ENCODE measurements at regions not wholly inside any gene's neighbourhood (a gene's known extent, or its start where the extent isn't known, plus 50 kb on each side); places are given as distances from the start of the nearest gene placed in this dataset.
"Not testable (repeated sequence)": the region's sequence is repeated elsewhere in the genome, so short reads cannot be mapped to it uniquely, and the experiment has no call there.

DNA sequence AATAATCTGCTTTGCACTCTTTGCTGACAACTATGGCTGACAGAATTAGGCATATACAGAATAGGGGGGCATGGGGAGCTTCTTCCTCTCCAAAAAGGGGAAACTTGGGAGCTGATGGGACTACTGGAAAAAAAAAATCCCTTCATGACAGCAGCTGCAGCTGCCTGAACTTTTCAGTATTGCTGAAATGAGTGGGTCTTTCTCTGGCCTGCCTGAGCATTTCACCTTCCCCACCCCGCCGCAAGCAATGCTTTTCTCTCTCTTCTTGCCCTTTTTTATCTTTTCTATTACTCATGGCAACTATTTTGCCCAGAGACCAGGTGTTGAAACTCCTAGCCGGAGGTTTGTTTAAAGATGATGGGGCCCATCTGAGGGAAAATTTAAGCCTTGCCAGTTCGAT lies 244.9 kb downstream of the SEMA3D start:
- Histone ChIP-seq H3K9ac (ENCODE audit: low read depth, low read length) (no peak overlapping the region), H3K36me3 (ENCODE audit: insufficient read depth, low read depth, low read length) (no peaks in the 10 kb centered on the region), H3K27me3 (ENCODE audit: insufficient read depth, low read length) (no peaks in the 10 kb centered on the region), H3K4me1 (ENCODE audit: insufficient read depth, low read length) (no peaks in the 10 kb centered on the region), H3K9me3 (ENCODE audit: insufficient read depth, low read depth, low read length) (no peaks in the 10 kb centered on the region), H3K4me3 (ENCODE audit: low read length) (no peak overlapping the region), H3K27ac (ENCODE audit: low read length) (no peak overlapping the region)

DNA sequence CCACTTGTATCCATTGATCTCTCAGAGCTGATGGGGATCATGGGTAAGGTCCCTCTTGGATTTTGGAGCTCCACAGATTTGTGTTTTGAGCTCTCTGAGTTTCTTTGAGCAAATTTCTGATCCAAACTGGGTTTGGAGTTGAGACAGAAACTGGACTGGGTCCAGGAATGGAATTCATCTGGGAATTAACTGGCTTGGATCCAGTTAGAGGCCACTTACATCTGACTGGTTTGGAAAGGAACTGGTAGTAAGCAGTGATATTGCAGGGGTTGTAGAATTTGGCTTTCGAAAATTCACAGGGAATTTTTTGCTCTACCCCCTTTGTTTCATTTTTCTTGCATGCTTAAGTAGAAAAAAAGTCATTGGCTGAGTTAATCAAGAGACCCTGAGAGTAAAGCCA lies 245.6 kb downstream of the SEMA3D start:
- no peak overlapping the region for H3K27ac ChIP-seq (ENCODE audit: low read length)
- H3K36me3 ChIP-seq (ENCODE audit: insufficient read depth, low read depth, low read length) = no peaks in the 10 kb centered on the region
- H3K27me3 ChIP-seq (ENCODE audit: insufficient read depth, low read length) = no peaks in the 10 kb centered on the region
- H3K9me3 ChIP-seq (ENCODE audit: insufficient read depth, low read depth, low read length) = no peaks in the 10 kb centered on the region
- no peaks in the 10 kb centered on the region for H3K4me1 ChIP-seq (ENCODE audit: insufficient read depth, low read length)
- H3K4me3 ChIP-seq (ENCODE audit: low read length) = no peak overlapping the region
- H3K9ac ChIP-seq (ENCODE audit: low read depth, low read length) = no peak overlapping the region

DNA sequence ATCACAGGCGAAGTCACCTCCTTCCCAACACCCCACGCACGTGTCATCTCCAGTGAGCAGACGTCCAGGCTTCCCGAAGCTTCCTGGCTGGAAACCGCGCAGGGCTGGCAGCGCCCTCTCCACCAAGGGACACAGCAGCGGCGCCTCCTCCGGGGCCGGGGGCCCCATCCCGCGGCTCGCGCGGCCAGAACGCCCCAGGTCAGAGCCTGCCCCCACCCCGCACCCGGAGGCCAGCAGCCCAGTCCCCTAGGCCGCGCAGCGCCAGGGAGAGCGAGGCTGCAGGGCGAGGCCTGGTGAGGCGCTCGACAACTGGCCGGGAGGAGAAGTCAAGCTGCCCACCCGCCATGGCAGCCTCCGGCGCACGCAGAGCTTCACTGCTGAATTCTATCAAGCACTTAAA lies 247.0 kb downstream of the SEMA3D start:
- Histone ChIP-seq H3K4me1 (ENCODE audit: insufficient read depth, low read length) (no peaks in the 10 kb centered on the region), H3K36me3 (ENCODE audit: insufficient read depth, low read depth, low read length) (no peaks in the 10 kb centered on the region), H3K4me3 (ENCODE audit: low read length) (no peak overlapping the region), H3K27me3 (ENCODE audit: insufficient read depth, low read length) (no peaks in the 10 kb centered on the region), H3K9me3 (ENCODE audit: insufficient read depth, low read depth, low read length) (no peaks in the 10 kb centered on the region), H3K27ac (ENCODE audit: low read length) (no peak overlapping the region), H3K9ac (ENCODE audit: low read depth, low read length) (no peak overlapping the region)

DNA sequence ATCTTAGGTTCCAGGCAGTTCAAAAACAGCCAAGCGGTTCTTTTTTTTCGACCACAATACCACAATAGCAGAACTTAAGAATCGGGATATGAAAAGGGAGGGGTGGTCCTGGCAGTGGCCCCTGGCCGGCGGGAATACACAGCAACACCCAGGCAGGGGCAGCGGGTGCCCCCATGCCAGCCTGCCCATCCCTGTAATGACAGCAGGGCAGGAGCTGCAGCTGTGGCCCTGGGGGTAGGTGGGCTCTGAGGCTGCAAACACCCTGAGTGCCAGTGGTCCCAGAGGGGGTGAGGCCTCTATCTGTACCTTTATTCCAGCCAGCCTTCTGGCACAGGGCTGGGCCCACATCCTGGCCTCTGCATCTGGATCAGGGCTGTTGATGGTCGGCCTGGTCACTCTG lies 247.4 kb downstream of the SEMA3D start:
- no peak overlapping the region for H3K9ac ChIP-seq (ENCODE audit: low read depth, low read length)
- no peak overlapping the region for H3K27ac ChIP-seq (ENCODE audit: low read length)

DNA sequence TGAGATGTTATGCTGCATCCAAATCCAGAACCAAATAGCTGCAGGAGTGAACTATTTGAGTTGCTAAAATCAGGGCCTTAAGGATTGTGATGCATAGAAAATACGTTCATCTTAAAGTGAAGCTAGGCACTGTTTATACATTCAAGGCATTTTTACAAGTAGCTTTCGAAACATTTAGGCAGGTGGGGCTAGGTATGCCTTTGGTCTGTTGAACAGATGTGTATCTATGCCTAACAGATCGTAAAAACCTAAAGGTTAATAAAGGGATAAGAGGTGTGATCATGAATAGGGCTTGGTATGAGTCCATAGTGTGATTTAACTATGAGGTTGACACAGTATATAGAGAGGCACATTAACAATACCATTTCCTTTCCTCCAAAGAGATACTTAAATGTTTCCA lies 262.5 kb downstream of the SEMA3D start:
- Histone ChIP-seq H3K9me3 (ENCODE audit: insufficient read depth, low read depth, low read length) (no peaks in the 10 kb centered on the region), H3K4me3 (ENCODE audit: low read length) (no peak overlapping the region), H3K9ac (ENCODE audit: low read depth, low read length) (no peak overlapping the region), H3K27ac (ENCODE audit: low read length) (no peak overlapping the region), H3K4me1 (ENCODE audit: insufficient read depth, low read length) (no peaks in the 10 kb centered on the region), H3K27me3 (ENCODE audit: insufficient read depth, low read length) (no peaks in the 10 kb centered on the region), H3K36me3 (ENCODE audit: insufficient read depth, low read depth, low read length) (no peaks in the 10 kb centered on the region)

More for the DNA sequence above, 247.4 kb downstream of the SEMA3D start:
- H3K36me3 ChIP-seq (ENCODE audit: insufficient read depth, low read depth, low read length) = no peaks in the 10 kb centered on the region
- H3K27me3 ChIP-seq (ENCODE audit: insufficient read depth, low read length) = no peaks in the 10 kb centered on the region
- no peaks in the 10 kb centered on the region for H3K4me1 ChIP-seq (ENCODE audit: insufficient read depth, low read length)
- no peaks in the 10 kb centered on the region for H3K9me3 ChIP-seq (ENCODE audit: insufficient read depth, low read depth, low read length)
- H3K4me3 ChIP-seq (ENCODE audit: low read length) = no peak overlapping the region

DNA sequence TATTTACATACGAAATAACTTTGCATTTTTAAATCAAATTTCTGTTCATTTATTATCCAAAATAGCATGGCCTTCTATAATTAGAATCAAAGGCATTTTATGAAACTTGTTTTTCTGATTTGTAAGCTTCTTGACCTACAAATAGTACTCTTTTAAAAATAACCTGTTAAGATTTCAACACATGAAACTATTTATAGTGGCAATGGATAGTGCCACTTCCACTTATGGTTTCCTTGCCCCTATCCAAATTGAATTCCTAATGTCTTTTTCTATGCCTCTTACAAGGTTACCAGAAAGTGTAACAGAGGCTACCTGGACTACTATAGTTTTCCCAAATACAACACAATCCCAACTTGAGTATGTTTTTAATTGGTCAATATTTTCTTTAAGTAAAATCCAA lies 263.5 kb downstream of the SEMA3D start:
- no peaks in the 10 kb centered on the region for H3K4me1 ChIP-seq (ENCODE audit: insufficient read depth, low read length)
- no peak overlapping the region for H3K27ac ChIP-seq (ENCODE audit: low read length)
- H3K27me3 ChIP-seq (ENCODE audit: insufficient read depth, low read length) = no peaks in the 10 kb centered on the region
- no peaks in the 10 kb centered on the region for H3K36me3 ChIP-seq (ENCODE audit: insufficient read depth, low read depth, low read length)
- H3K9me3 ChIP-seq (ENCODE audit: insufficient read depth, low read depth, low read length) = no peaks in the 10 kb centered on the region
- H3K9ac ChIP-seq (ENCODE audit: low read depth, low read length) = no peak overlapping the region
- no peak overlapping the region for H3K4me3 ChIP-seq (ENCODE audit: low read length)

DNA sequence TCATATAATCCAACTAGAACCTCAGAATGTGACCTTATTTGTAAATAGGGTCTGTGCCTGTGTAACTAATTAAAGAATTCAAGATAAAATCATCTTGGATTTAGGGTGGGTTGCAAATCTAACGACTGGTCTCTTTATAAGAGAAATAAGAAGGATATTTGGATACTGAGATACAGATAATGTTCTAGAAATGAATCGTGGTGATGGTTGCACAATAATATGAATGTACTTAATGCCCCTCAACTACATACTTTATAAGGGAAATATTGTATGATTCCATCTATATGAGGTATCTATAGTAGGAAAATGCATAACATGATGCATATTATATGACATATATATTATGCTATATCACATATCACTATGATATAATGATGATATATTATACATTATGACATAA lies 265.7 kb downstream of the SEMA3D start:
- no peak overlapping the region for H3K27ac ChIP-seq (ENCODE audit: low read length)
- no peaks in the 10 kb centered on the region for H3K27me3 ChIP-seq (ENCODE audit: insufficient read depth, low read length)
- no peaks in the 10 kb centered on the region for H3K36me3 ChIP-seq (ENCODE audit: insufficient read depth, low read depth, low read length)
- peaks cover under 1% of the 10 kb centered on the region; the same call in 1 of the 2 replicates for H3K4me1 ChIP-seq (ENCODE audit: insufficient read depth, low read length)
- no peaks in the 10 kb centered on the region for H3K9me3 ChIP-seq (ENCODE audit: insufficient read depth, low read depth, low read length)
- H3K9ac ChIP-seq (ENCODE audit: low read depth, low read length) = no peak overlapping the region
- H3K4me3 ChIP-seq (ENCODE audit: low read length) = no peak overlapping the region

DNA sequence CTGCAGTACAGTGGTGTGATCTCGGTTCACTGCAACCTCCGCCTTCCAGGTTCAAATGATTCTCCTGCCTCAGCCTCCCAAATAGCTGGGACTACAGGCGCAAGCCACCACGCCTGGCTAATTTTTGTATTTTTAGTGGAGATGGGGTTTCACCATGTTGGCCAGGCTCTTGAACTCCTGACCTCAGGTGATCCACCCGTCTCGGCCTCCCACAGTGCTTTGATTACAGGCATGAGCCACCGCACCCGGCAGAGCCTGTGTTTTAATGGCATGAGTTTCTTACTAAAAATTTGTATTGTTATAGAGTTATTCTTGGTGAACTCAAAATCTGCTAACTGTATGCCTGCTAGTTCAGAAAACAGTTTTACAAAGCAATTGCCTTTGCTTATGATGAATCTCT lies 269.9 kb downstream of the SEMA3D start:
- peaks cover 25% of the 10 kb centered on the region; the same call in 1 of the 2 replicates for H3K4me1 ChIP-seq (ENCODE audit: insufficient read depth, low read length)
- H3K27me3 ChIP-seq (ENCODE audit: insufficient read depth, low read length); H3K9me3 ChIP-seq (ENCODE audit: insufficient read depth, low read depth, low read length); H3K9ac ChIP-seq (ENCODE audit: low read depth, low read length); H3K4me3 ChIP-seq (ENCODE audit: low read length); H3K36me3 ChIP-seq (ENCODE audit: insufficient read depth, low read depth, low read length); H3K27ac ChIP-seq (ENCODE audit: low read length): not testable (repeated sequence)

DNA sequence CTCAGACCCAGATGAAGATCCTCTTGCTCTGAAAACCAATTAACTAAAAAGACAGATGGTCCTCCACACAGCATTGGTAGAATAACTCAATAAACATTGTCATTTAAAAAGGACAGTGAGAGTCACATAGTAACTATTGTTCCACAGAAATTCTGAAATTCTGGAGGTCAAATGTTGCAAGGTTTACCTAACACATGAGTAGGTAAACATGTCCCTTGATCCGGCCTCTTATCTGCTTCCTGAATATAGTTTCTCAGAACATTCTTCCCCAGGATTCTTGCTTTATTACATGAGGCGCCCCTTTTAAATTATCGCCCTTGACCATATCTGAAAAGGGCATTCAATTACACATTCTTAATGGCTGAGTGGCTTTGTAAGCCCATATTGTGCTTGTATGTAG lies 270.7 kb downstream of the SEMA3D start:
- Histone ChIP-seq H3K27ac (ENCODE audit: low read length) (no peak overlapping the region), H3K9ac (ENCODE audit: low read depth, low read length) (no peak overlapping the region), H3K4me3 (ENCODE audit: low read length) (no peak overlapping the region), H3K27me3 (ENCODE audit: insufficient read depth, low read length) (no peaks in the 10 kb centered on the region), H3K36me3 (ENCODE audit: insufficient read depth, low read depth, low read length) (no peaks in the 10 kb centered on the region), H3K4me1 (ENCODE audit: insufficient read depth, low read length) (peaks cover 31% of the 10 kb centered on the region; the same call in 1 of the 2 replicates), H3K9me3 (ENCODE audit: insufficient read depth, low read depth, low read length) (no peaks in the 10 kb centered on the region)

DNA sequence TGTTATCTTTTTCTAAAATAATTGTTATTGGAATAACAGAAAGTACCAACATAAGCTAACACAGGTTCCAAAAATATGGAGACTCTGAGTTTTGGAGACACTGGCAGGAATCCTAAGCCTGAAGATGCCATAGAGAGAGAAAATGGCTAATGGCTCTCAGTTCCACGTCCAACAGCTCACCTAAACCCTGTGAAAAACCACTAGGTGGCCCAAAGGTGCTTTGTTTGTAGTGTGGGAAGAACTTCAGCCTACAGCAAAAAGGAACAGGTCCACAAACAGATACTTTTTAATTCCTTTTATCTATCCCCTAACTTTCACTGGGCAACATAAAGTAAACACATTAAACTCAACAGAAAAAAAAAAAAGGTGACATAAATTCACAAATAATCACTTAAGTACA lies 272.3 kb downstream of the SEMA3D start:
- Histone ChIP-seq H3K9ac (ENCODE audit: low read depth, low read length) (no peak overlapping the region), H3K4me1 (ENCODE audit: insufficient read depth, low read length) (peaks cover 31% of the 10 kb centered on the region; the same call in 1 of the 2 replicates), H3K27ac (ENCODE audit: low read length) (no peak overlapping the region), H3K4me3 (ENCODE audit: low read length) (no peak overlapping the region), H3K27me3 (ENCODE audit: insufficient read depth, low read length) (no peaks in the 10 kb centered on the region), H3K9me3 (ENCODE audit: insufficient read depth, low read depth, low read length) (no peaks in the 10 kb centered on the region), H3K36me3 (ENCODE audit: insufficient read depth, low read depth, low read length) (no peaks in the 10 kb centered on the region)

DNA sequence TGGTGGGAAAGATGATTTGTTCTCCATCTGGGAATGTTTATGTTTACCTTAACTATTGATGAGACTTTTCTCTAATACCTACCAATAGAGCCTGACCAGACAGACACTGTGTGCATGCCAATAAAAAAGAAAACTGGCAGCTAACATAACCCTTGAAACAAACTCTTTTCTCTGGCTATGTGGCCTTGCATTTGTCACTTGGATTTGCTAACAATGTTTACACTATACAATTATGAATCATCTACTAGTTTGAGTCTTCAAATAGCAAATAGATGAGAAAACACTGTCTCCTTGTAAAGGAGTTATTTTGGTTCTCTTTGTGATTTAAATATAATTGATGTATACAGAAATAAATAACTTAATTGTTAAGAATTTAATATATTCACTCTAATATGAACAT lies 273.1 kb downstream of the SEMA3D start:
- H3K4me3 ChIP-seq (ENCODE audit: low read length) = no peak overlapping the region
- H3K27ac ChIP-seq (ENCODE audit: low read length) = peak overlapping the region; percentile 57
- H3K27me3 ChIP-seq (ENCODE audit: insufficient read depth, low read length) = no peaks in the 10 kb centered on the region

DNA sequence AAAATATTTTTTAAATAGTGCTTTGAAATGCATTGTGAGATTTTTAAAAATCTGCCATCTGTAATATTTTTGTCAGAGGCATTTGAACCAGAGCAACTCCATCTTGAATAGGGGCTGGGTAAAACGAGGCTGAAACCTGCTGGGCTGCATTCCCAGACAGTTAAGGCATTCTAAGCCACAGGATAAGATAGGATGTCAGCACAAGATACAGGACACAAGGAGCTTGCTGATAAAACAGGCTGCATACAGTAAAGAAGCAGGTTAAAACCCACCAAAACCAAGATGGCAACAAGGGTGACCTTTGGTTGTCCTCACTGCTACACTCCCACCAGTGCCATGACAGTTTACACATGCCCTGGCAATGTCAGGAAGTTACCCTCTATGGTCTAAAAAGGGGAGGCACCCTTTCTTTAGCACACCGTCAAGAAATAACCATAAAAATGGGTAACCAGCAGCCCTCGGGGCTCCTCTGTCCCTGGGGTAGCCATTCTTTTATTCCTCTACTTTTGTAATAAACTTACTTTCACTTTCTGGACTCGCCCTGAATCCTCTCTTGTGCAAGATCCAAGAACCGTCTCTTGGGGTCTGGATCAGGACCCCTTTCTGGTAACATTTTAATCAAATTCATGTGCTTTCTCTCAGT lies 273.7 kb downstream of the SEMA3D start:
- H3K9ac ChIP-seq (ENCODE audit: low read depth, low read length) = no peak overlapping the region; the same call in 1 of the 2 replicates
- no peaks in the 10 kb centered on the region for H3K27me3 ChIP-seq (ENCODE audit: insufficient read depth, low read length)
- no peak overlapping the region for H3K4me3 ChIP-seq (ENCODE audit: low read length)
- peaks cover 31% of the 10 kb centered on the region; the same call in 1 of the 2 replicates for H3K4me1 ChIP-seq (ENCODE audit: insufficient read depth, low read length)
- no peaks in the 10 kb centered on the region for H3K9me3 ChIP-seq (ENCODE audit: insufficient read depth, low read depth, low read length)
- peak overlapping the region; percentile 57 for H3K27ac ChIP-seq (ENCODE audit: low read length)
- no peaks in the 10 kb centered on the region for H3K36me3 ChIP-seq (ENCODE audit: insufficient read depth, low read depth, low read length)

More for the DNA sequence above, 273.1 kb downstream of the SEMA3D start:
- Histone ChIP-seq H3K36me3 (ENCODE audit: insufficient read depth, low read depth, low read length) (no peaks in the 10 kb centered on the region), H3K4me1 (ENCODE audit: insufficient read depth, low read length) (peaks cover 31% of the 10 kb centered on the region; the same call in 1 of the 2 replicates), H3K9me3 (ENCODE audit: insufficient read depth, low read depth, low read length) (no peaks in the 10 kb centered on the region), H3K9ac (ENCODE audit: low read depth, low read length) (no peak overlapping the region; the same call in 1 of the 2 replicates)

Measured in iPS-20b (cell line).